ENCODE measurements at regions not wholly inside any gene's neighbourhood (a gene's known extent, or its start where the extent isn't known, plus 50 kb on each side); places are given as distances from the start of the nearest gene placed in this dataset.

DNA sequence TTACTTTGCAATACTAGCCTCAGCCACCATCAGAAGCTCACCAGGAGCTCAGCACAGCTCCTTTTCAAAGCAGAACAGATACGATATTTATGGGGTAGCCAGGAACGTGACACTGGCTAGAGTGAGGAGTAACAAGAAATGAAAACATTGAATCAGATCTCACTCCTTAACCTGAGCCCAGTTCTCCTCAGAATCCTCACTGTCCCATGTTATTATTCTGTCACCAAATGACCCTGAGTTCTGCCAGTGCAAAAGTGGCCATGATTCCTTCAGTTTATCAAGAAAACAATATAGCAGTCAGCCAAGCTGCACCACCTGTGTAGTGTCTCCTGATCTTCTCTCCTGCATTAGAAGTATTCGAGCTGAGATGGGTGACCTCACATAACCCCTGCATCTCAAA lies 956.7 kb downstream of the TUSC7 start:
- intact Hi-C loops (cut with micrococcal nuclease) = no loop called here
- CTCF ChIA-PET = interaction anchor here (0.7 kb wide), 1 partner anchor 900 kb away, joined by 4 read pairs; no protein-coding TSS in a partner anchor
- H3K9ac ChIP-seq (ENCODE audit: low read length) = no peak overlapping the region
- no peaks in the 10 kb centered on the region for H3K79me2 ChIP-seq (ENCODE audit: low read length)
- no peaks in the 10 kb centered on the region for H3F3A ChIP-seq (ENCODE audit: low read length, unreplicated experiment)
- no peaks in the 10 kb centered on the region for H3K4me1 ChIP-seq (ENCODE audit: insufficient read depth, low read length)
- H3K9me2 ChIP-seq (replicated peaks; ENCODE audit: low read length) = no peaks in the 10 kb centered on the region
- H3K4me3 ChIP-seq (ENCODE audit: low read length) = no peak overlapping the region
- H3K9me3 ChIP-seq (ENCODE audit: low read length) = peaks cover 14% of the 10 kb centered on the region
- no peak overlapping the region for H3K27ac ChIP-seq (ENCODE audit: low read length)
- ATAC-seq = no peak
- H3K4me2 ChIP-seq (ENCODE audit: low read length) = no peak overlapping the region
- H4K20me1 ChIP-seq (ENCODE audit: low read length) = no peaks in the 10 kb centered on the region
- no peak for TF ChIP-seq EZH2phosphoT487 (IDR thresholded peaks at IDR 0.05; ENCODE audit: borderline replicate concordance, low read length)
- TF ChIP-seq, protein P1, sequence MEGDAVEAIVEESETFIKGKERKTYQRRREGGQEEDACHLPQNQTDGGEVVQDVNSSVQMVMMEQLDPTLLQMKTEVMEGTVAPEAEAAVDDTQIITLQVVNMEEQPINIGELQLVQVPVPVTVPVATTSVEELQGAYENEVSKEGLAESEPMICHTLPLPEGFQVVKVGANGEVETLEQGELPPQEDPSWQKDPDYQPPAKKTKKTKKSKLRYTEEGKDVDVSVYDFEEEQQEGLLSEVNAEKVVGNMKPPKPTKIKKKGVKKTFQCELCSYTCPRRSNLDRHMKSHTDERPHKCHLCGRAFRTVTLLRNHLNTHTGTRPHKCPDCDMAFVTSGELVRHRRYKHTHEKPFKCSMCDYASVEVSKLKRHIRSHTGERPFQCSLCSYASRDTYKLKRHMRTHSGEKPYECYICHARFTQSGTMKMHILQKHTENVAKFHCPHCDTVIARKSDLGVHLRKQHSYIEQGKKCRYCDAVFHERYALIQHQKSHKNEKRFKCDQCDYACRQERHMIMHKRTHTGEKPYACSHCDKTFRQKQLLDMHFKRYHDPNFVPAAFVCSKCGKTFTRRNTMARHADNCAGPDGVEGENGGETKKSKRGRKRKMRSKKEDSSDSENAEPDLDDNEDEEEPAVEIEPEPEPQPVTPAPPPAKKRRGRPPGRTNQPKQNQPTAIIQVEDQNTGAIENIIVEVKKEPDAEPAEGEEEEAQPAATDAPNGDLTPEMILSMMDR (conservative IDR thresholded peaks at IDR 0.05; ENCODE audit: low read depth, low read length) = no peak
- TF ChIP-seq EZH2 (IDR thresholded peaks at IDR 0.05; ENCODE audit: low read length, unreplicated experiment) = no peak
- BruUV-seq (replicated peaks) = no TSS peak
- DNase-seq = no peak
- H2AFZ ChIP-seq (ENCODE audit: low read length) = no peak overlapping the region
- H3K36me3 ChIP-seq (ENCODE audit: low read depth, low read length) = no peaks in the 10 kb centered on the region
- H3K27me3 ChIP-seq (ENCODE audit: low read length) = no peaks in the 10 kb centered on the region
- POLR2A ChIA-PET (ENCODE audit: unreplicated experiment) = no interaction called here

DNA sequence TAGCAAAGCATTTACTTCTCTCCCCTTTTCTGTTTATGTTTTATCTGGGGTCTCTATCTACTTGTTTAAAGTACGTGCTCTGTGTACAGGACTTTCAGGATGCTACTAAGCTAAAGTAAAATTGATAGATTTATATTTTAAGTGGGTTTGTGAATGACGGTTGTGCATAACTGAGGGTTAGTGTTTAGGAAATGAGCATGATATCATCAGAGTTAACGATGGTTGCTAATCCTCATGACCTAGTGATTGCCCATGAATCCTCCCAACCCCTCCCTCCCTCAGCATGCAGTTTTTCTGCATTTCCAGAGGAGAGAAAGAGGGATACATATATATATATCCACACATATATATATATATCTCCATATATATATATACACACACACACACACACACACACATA lies 957.2 kb downstream of the TUSC7 start:
- intact Hi-C loops (cut with micrococcal nuclease) = no loop called here
- TF ChIP-seq EZH2 (IDR thresholded peaks at IDR 0.05; ENCODE audit: low read length, unreplicated experiment) = no peak
- TF ChIP-seq, protein P1 (conservative IDR thresholded peaks at IDR 0.05; ENCODE audit: low read depth, low read length) = no peak
- TF ChIP-seq EZH2phosphoT487 (IDR thresholded peaks at IDR 0.05; ENCODE audit: borderline replicate concordance, low read length) = no peak
- Histone ChIP-seq H3K4me1 (ENCODE audit: insufficient read depth, low read length) (no peaks in the 10 kb centered on the region), H4K20me1 (ENCODE audit: low read length) (no peaks in the 10 kb centered on the region), H3K4me3 (ENCODE audit: low read length) (no peak overlapping the region), H3K79me2 (ENCODE audit: low read length) (no peaks in the 10 kb centered on the region), H3K9me3 (ENCODE audit: low read length) (peaks cover 14% of the 10 kb centered on the region), H3K4me2 (ENCODE audit: low read length) (no peak overlapping the region), H3K36me3 (ENCODE audit: low read depth, low read length) (no peaks in the 10 kb centered on the region), H2AFZ (ENCODE audit: low read length) (no peak overlapping the region), H3K9ac (ENCODE audit: low read length) (no peak overlapping the region), H3K27me3 (ENCODE audit: low read length) (no peaks in the 10 kb centered on the region), H3F3A (ENCODE audit: low read length, unreplicated experiment) (no peaks in the 10 kb centered on the region), H3K9me2 (replicated peaks; ENCODE audit: low read length) (no peaks in the 10 kb centered on the region), H3K27ac (ENCODE audit: low read length) (no peak overlapping the region)
- ChIA-PET POLR2A (ENCODE audit: unreplicated experiment) (no interaction called here), CTCF (interaction anchor here (0.7 kb wide), 1 partner anchor 900 kb away, joined by 4 read pairs; no protein-coding TSS in a partner anchor)
- no TSS peak for BruUV-seq (replicated peaks)
- no peak for ATAC-seq
- no peak for DNase-seq

DNA sequence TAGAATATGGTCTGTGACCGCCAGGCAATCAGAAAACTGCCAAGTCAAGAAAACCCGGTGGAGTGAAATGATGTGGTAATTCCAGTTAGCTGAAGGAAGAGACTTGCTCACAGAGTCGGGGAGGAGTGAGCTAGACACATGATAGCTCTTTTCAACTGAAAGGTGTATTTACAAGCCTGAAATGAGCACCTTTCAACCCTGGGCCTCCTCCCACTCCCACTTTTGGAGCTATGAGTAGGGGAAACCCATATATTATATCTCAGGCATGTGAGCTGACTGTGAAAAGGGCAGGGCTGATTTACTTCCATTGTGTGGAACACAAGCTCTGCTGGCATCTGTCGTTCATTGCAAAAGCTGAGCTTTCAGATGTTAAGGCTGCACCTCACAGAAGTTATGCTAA lies 960.2 kb downstream of the TUSC7 start:
- no peak for TF ChIP-seq EZH2 (IDR thresholded peaks at IDR 0.05; ENCODE audit: low read length, unreplicated experiment)
- ChIA-PET CTCF (no interaction called here), POLR2A (ENCODE audit: unreplicated experiment) (no interaction called here)
- Histone ChIP-seq H2AFZ (ENCODE audit: low read length) (no peak overlapping the region), H4K20me1 (ENCODE audit: low read length) (no peaks in the 10 kb centered on the region), H3F3A (ENCODE audit: low read length, unreplicated experiment) (no peaks in the 10 kb centered on the region), H3K4me2 (ENCODE audit: low read length) (no peak overlapping the region), H3K4me1 (ENCODE audit: insufficient read depth, low read length) (no peaks in the 10 kb centered on the region), H3K9me2 (replicated peaks; ENCODE audit: low read length) (no peaks in the 10 kb centered on the region), H3K27ac (ENCODE audit: low read length) (no peak overlapping the region), H3K79me2 (ENCODE audit: low read length) (no peaks in the 10 kb centered on the region), H3K4me3 (ENCODE audit: low read length) (no peak overlapping the region), H3K9me3 (ENCODE audit: low read length) (peaks cover 12% of the 10 kb centered on the region; the same call in 1 of the 2 replicates), H3K9ac (ENCODE audit: low read length) (no peak overlapping the region), H3K36me3 (ENCODE audit: low read depth, low read length) (no peaks in the 10 kb centered on the region), H3K27me3 (ENCODE audit: low read length) (no peaks in the 10 kb centered on the region)
- BruUV-seq (replicated peaks) = no TSS peak
- intact Hi-C loops (cut with micrococcal nuclease) = no loop called here
- ATAC-seq (no peak), DNase-seq (no peak)

Measured in PC-3 (cell line).